ENCODE measurements at regions not wholly inside any gene's neighbourhood (a gene's known extent, or its start where the extent isn't known, plus 50 kb on each side); places are given as distances from the start of the nearest gene placed in this dataset.

GRCh38 chr2:217085543-217085942 is 225.7 kb upstream of the TNP1 start:
- H4K20me1 ChIP-seq (ENCODE audit: insufficient read depth), result no peaks in the 10 kb centered on the region
- BruUV-seq (replicated peaks), result no TSS peak
- H3K27ac ChIP-seq, result no peak overlapping the region
- H3K9me3 ChIP-seq (ENCODE audit: insufficient read depth, low read depth), result no peaks in the 10 kb centered on the region
- no peak overlapping the region for H3K4me2 ChIP-seq
- no peaks in the 10 kb centered on the region for H3K79me2 ChIP-seq (ENCODE audit: low read depth)
- ChIA-PET CTCF (no interaction called here), POLR2A (ENCODE audit: unreplicated experiment) (interaction anchor here (0.6 kb wide), 1 partner anchor 20 kb away, joined by 11 read pairs; no protein-coding TSS in a partner anchor)
- H3K36me3 ChIP-seq (ENCODE audit: low read depth), result no peaks in the 10 kb centered on the region
- no peak overlapping the region for H3K4me3 ChIP-seq
- H3K27me3 ChIP-seq (ENCODE audit: insufficient read depth, low read depth), result no peaks in the 10 kb centered on the region
- H3F3A ChIP-seq (ENCODE audit: insufficient read depth, low read depth), result no peaks in the 10 kb centered on the region
- DNase-seq, result no peak
- H2AFZ ChIP-seq, result no peak overlapping the region
- intact Hi-C loops (cut with micrococcal nuclease; ENCODE audit: unreplicated experiment), result no loop called here
- H3K9me2 ChIP-seq (ENCODE audit: insufficient read depth), result no peaks in the 10 kb centered on the region
- TF ChIP-seq EZH2 (IDR thresholded peaks at IDR 0.05; ENCODE audit: low read depth) (no peak), CTCF (conservative IDR thresholded peaks at IDR 0.05) (no peak)
- 0 out of 2 replicates have a peak, but pooled peaks cover 6% of the 10 kb centered on the region for H3K4me1 ChIP-seq (replicated peaks; ENCODE audit: insufficient read depth)

- Histone ChIP-seq H3K27me3 (ENCODE audit: insufficient read depth, low read depth) (no peaks in the 10 kb centered on the region), H3K4me3 (no peak overlapping the region), H3K9me2 (ENCODE audit: insufficient read depth) (no peaks in the 10 kb centered on the region), H4K20me1 (ENCODE audit: insufficient read depth) (no peaks in the 10 kb centered on the region), H3K36me3 (ENCODE audit: low read depth) (no peaks in the 10 kb centered on the region), H3F3A (ENCODE audit: insufficient read depth, low read depth) (no peaks in the 10 kb centered on the region), H3K79me2 (ENCODE audit: low read depth) (no peaks in the 10 kb centered on the region), H2AFZ (no peak overlapping the region), H3K9me3 (ENCODE audit: insufficient read depth, low read depth) (no peaks in the 10 kb centered on the region), H3K27ac (no peak overlapping the region), H3K4me2 (no peak overlapping the region), H3K4me1 (replicated peaks; ENCODE audit: insufficient read depth) (0 out of 2 replicates have a peak, but pooled peaks cover 6% of the 10 kb centered on the region)
- POLR2A ChIA-PET (ENCODE audit: unreplicated experiment), result no interaction called here
- no peak for DNase-seq
- TF ChIP-seq EZH2 (IDR thresholded peaks at IDR 0.05; ENCODE audit: low read depth) (no peak), CTCF (conservative IDR thresholded peaks at IDR 0.05) (no peak)
- no TSS peak for BruUV-seq (replicated peaks)
- intact Hi-C loops (cut with micrococcal nuclease; ENCODE audit: unreplicated experiment), result no loop called here
- CTCF ChIA-PET, result no interaction called here
These were observed 221.9 kb upstream of the TNP1 start for GRCh38 chr2:217081799-217082198.

GRCh38 chr2:217079165-217079564 is 219.3 kb upstream of the TNP1 start:
- ChIA-PET POLR2A (ENCODE audit: unreplicated experiment) (interaction anchor here (0.5 kb wide), 1 partner anchor 56 kb away, joined by 3 read pairs; no protein-coding TSS in a partner anchor), CTCF (no interaction called here)
- H4K20me1 ChIP-seq (ENCODE audit: insufficient read depth), result no peaks in the 10 kb centered on the region
- no peak for TF ChIP-seq EZH2 (IDR thresholded peaks at IDR 0.05; ENCODE audit: low read depth)
- no peak for TF ChIP-seq CTCF (conservative IDR thresholded peaks at IDR 0.05)
- DNase-seq, result no peak
- intact Hi-C loops (cut with micrococcal nuclease; ENCODE audit: unreplicated experiment), result no loop called here
- H3K36me3 ChIP-seq (ENCODE audit: low read depth), result no peaks in the 10 kb centered on the region
- no peak overlapping the region for H3K4me3 ChIP-seq
- no peaks in the 10 kb centered on the region for H3K27me3 ChIP-seq (ENCODE audit: insufficient read depth, low read depth)
- no peak overlapping the region for H3K4me2 ChIP-seq
- no peaks in the 10 kb centered on the region for H3K79me2 ChIP-seq (ENCODE audit: low read depth)
- H3K9me2 ChIP-seq (ENCODE audit: insufficient read depth), result no peaks in the 10 kb centered on the region
- H3K4me1 ChIP-seq (replicated peaks; ENCODE audit: insufficient read depth), result no peaks in the 10 kb centered on the region
- H3K27ac ChIP-seq, result no peak overlapping the region
- no TSS peak for BruUV-seq (replicated peaks)
- no peak overlapping the region for H2AFZ ChIP-seq
- no peaks in the 10 kb centered on the region for H3K9me3 ChIP-seq (ENCODE audit: insufficient read depth, low read depth)
- H3F3A ChIP-seq (ENCODE audit: insufficient read depth, low read depth), result no peaks in the 10 kb centered on the region

Data from PC-9 (cell line).